Stimulated activated CD8-positive, alpha-beta memory T cell treated with anti-CD3 and anti-CD28 coated beads, Interleukin-4, amount 100 ng/mL, for 24 hours (primary cell): ENCODE measurements at regions not wholly inside any gene's neighbourhood (a gene's known extent, or its start where the extent isn't known, plus 50 kb on each side); places are given as distances from the start of the nearest gene placed in this dataset.
"Not testable (repeated sequence)": the region's sequence is repeated elsewhere in the genome, so short reads cannot be mapped to it uniquely, and the experiment has no call there.

Experiments
- DNase-seq: peaks from one replicate; pipeline ENCODE4 v3.0.0-alpha.2; 2020; ENCODE audit warnings: low read depth

GRCh38 chr4:111880116-111880515 lies 265.1 kb upstream of the FAM241A start:
- DNase-seq, result no peak

GRCh38 chr4:111883557-111883999 lies 261.7 kb upstream of the FAM241A start:
- DNase-seq, result no peak

- DNase-seq, result no peak
These were observed 254.8 kb upstream of the FAM241A start for GRCh38 chr4:111890412-111890811.

- no peak for DNase-seq
These were observed 239.7 kb upstream of the FAM241A start for GRCh38 chr4:111905511-111905910.

- DNase-seq, result no peak
These were observed 225.6 kb upstream of the FAM241A start for GRCh38 chr4:111919639-111920038.

GRCh38 chr4:111921714-111922113 lies 223.5 kb upstream of the FAM241A start:
- DNase-seq, result no peak

- no peak for DNase-seq
These were observed 221.5 kb upstream of the FAM241A start for GRCh38 chr4:111923786-111924185.

- DNase-seq, result no peak
These were observed 220.6 kb upstream of the FAM241A start for GRCh38 chr4:111924696-111925095.

GRCh38 chr4:111930659-111931058 lies 214.6 kb upstream of the FAM241A start:
- no peak for DNase-seq

- DNase-seq, result no peak
These were observed 211.6 kb upstream of the FAM241A start for GRCh38 chr4:111933703-111934102.

- no peak for DNase-seq
These were observed 210.9 kb upstream of the FAM241A start for GRCh38 chr4:111934314-111934713.

- DNase-seq, result no peak
These were observed 207.9 kb upstream of the FAM241A start for GRCh38 chr4:111937368-111937767.

GRCh38 chr4:111941957-111942356 lies 203.3 kb upstream of the FAM241A start:
- DNase-seq, result no peak

- no peak for DNase-seq
These were observed 201.5 kb upstream of the FAM241A start for GRCh38 chr4:111943796-111944203.

- no peak for DNase-seq
These were observed 200.2 kb upstream of the FAM241A start for GRCh38 chr4:111945014-111945413.

- DNase-seq, result no peak
These were observed 198.5 kb upstream of the FAM241A start for GRCh38 chr4:111946800-111947199.

- DNase-seq, result no peak
These were observed 192.6 kb upstream of the FAM241A start for GRCh38 chr4:111952688-111953087.

GRCh38 chr4:111954550-111954949 lies 190.7 kb upstream of the FAM241A start:
- DNase-seq, result no peak

- no peak for DNase-seq
These were observed 190.3 kb upstream of the FAM241A start for GRCh38 chr4:111955001-111955400.

GRCh38 chr4:111957116-111957515 lies 188.1 kb upstream of the FAM241A start:
- DNase-seq, result no peak

GRCh38 chr4:111957997-111958396 lies 187.3 kb upstream of the FAM241A start:
- DNase-seq, result no peak

- DNase-seq, result no peak
These were observed 186.0 kb upstream of the FAM241A start for GRCh38 chr4:111959222-111959621.

- no peak for DNase-seq
These were observed 185.0 kb upstream of the FAM241A start for GRCh38 chr4:111960241-111960667.

- DNase-seq, result not testable (repeated sequence)
These were observed 184.2 kb upstream of the FAM241A start for GRCh38 chr4:111961026-111961425.

GRCh38 chr4:111961809-111962208 lies 183.4 kb upstream of the FAM241A start:
- DNase-seq, result no peak
